Transverse colon (tissue), 3 donors: ENCODE measurements at regions not wholly inside any gene's neighbourhood (a gene's known extent, or its start where the extent isn't known, plus 50 kb on each side); places are given as distances from the start of the nearest gene placed in this dataset.

ENCODE experiments used
- EP300 ChIP-seq: sonication (generic); formaldehyde crosslinking; IDR thresholded peaks from one replicate; pipeline ENCODE4 v1.6.1; 2017; ENCODE audit warnings: antibody characterized with exemption, low read depth
- POLR2A ChIP-seq: fragments of 450-650 bp; IDR thresholded peaks from one replicate; pipeline ENCODE4 v1.6.1; 2016; ENCODE audit warnings: antibody characterized with exemption, mild to moderate bottlenecking, moderate library complexity
- TF ChIP-seq, protein P1 (sequence below), 5 experiments: fragments of 200-600 bp in 3 of 5; fragments of 450-650 bp in 2 of 5; sonication (generic) in 3 of 5; IDR thresholded peaks; 1 replicate in 2 of 5; 2 replicates in 3 of 5; pipeline ENCODE4 v1.5.1; 2016 to 2017; ENCODE audit warnings: antibody characterized with exemption in 5 of 5, inconsistent platforms in 3 of 5, mild to moderate bottlenecking in 2 of 5, moderate library complexity in 1 of 5

GRCh38 chr1:58017641-58018040, 528.9 kb downstream of the OMA1 start:
- TF ChIP-seq, protein P1, sequence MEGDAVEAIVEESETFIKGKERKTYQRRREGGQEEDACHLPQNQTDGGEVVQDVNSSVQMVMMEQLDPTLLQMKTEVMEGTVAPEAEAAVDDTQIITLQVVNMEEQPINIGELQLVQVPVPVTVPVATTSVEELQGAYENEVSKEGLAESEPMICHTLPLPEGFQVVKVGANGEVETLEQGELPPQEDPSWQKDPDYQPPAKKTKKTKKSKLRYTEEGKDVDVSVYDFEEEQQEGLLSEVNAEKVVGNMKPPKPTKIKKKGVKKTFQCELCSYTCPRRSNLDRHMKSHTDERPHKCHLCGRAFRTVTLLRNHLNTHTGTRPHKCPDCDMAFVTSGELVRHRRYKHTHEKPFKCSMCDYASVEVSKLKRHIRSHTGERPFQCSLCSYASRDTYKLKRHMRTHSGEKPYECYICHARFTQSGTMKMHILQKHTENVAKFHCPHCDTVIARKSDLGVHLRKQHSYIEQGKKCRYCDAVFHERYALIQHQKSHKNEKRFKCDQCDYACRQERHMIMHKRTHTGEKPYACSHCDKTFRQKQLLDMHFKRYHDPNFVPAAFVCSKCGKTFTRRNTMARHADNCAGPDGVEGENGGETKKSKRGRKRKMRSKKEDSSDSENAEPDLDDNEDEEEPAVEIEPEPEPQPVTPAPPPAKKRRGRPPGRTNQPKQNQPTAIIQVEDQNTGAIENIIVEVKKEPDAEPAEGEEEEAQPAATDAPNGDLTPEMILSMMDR (IDR thresholded peaks at IDR 0.05): no peak
- no peak for TF ChIP-seq POLR2A
- TF ChIP-seq EP300: no peak
